ENCODE measurements at regions not wholly inside any gene's neighbourhood (a gene's known extent, or its start where the extent isn't known, plus 50 kb on each side); places are given as distances from the start of the nearest gene placed in this dataset.
A peak's percentile ranks its signal among the peaks of the same experiment; 100 is the strongest.

GRCh38 chr3:70737666-70738290, 425.3 kb upstream of the MDFIC2 start:
- TF ChIP-seq CTCF (IDR thresholded peaks at IDR 0.05; ENCODE audit: insufficient read depth, low read depth, low read length), result no peak
- DNase-seq (ENCODE audit: low read depth), result no peak
- H3K4me3 ChIP-seq (ENCODE audit: low read depth, low read length), result no peak overlapping the region

GRCh38 chr3:70736009-70736408, 423.6 kb upstream of the MDFIC2 start:
- TF ChIP-seq CTCF (IDR thresholded peaks at IDR 0.05; ENCODE audit: insufficient read depth, low read depth, low read length), result no peak
- DNase-seq (ENCODE audit: low read depth), result peak; percentile 17
- no peak overlapping the region for H3K4me3 ChIP-seq (ENCODE audit: low read depth, low read length)

GRCh38 chr3:70734756-70735155, 422.3 kb upstream of the MDFIC2 start:
- no peak overlapping the region for H3K4me3 ChIP-seq (ENCODE audit: low read depth, low read length)
- TF ChIP-seq CTCF (IDR thresholded peaks at IDR 0.05; ENCODE audit: insufficient read depth, low read depth, low read length), result no peak
- no peak for DNase-seq (ENCODE audit: low read depth)

DNA sequence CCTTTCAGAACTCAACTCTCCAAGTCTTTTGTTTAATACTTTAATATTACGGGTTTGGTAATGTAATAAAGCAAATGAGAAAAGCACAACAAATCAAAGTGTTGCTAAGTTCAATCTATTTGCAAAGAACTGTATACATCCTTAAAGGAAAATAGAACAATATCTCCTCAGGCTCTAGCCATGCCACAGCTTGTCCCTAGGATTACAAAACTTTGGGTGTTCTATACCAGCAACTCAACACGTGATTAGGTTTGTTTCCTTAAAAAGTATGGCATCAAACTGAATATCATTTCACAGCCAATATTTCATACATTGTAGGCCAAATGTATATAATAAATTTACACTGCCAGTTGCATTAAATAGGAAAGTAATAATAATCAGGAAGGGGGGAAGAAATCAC, 418.6 kb upstream of the MDFIC2 start:
- no peak for TF ChIP-seq CTCF (IDR thresholded peaks at IDR 0.05; ENCODE audit: insufficient read depth, low read depth, low read length)
- H3K4me3 ChIP-seq (ENCODE audit: low read depth, low read length), result no peak overlapping the region
- no peak for DNase-seq (ENCODE audit: low read depth)

DNA sequence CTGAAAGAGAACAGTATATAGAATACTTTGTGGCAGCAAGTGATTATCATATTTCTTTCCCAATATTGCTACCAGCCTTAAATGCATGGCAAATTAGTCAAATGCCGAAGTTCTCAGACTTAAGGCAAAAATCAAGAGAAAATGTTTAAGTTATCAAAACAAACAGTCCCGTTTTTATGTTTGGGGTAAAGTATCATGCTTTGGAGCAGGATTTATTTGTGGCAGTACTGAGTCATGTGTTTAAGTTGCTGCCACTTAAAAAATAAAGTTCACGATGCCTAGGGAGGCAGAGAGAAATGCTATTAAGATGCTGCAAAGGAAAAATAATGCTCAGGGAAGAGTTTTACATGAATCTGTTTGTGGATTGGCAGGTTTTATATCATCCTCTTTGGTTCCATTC, 417.4 kb upstream of the MDFIC2 start:
- H3K4me3 ChIP-seq (ENCODE audit: low read depth, low read length), result no peak overlapping the region
- no peak for TF ChIP-seq CTCF (IDR thresholded peaks at IDR 0.05; ENCODE audit: insufficient read depth, low read depth, low read length)
- peak; percentile 8 for DNase-seq (ENCODE audit: low read depth)

DNA sequence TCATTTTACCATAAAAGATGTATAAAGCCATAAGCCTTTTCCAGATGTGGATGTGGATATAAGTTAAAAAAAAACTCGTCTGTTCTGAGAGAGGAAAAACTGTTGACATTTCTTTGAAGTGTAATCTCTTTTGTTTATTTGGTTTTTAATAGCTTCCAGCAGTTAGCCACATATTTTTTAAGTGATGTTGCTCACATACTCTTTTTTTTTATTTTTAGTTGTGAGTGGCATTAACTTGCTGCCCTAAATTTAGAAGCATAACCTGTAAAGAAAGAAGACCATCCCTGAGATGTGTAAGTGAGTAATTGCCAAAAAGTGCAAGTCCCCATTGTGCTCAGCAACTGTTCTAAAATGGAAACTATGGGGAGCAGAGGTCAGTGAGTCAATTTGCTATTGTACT, 415.9 kb upstream of the MDFIC2 start:
- no peak for TF ChIP-seq CTCF (IDR thresholded peaks at IDR 0.05; ENCODE audit: insufficient read depth, low read depth, low read length)
- H3K4me3 ChIP-seq (ENCODE audit: low read depth, low read length), result no peak overlapping the region
- peak; percentile 55 for DNase-seq (ENCODE audit: low read depth)

DNA sequence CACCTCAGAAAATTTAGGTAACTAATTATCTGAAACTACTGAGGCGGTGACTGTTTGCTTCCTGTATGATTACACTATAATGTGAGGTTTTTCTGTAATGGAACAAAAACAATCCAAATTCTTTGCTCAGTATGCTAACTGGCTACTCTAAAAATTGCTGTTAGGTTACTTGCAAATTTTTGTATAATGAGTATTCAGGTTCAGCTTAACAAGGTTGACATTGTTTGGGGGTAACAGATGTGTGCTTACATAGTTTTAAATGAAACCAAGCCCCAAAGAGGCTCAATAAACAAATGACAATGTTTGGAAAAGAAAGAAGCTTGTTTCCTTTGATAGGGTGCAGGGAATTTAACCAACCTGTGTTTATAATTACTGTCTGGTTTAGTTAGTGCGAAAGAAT, 414.5 kb upstream of the MDFIC2 start:
- DNase-seq (ENCODE audit: low read depth), result peak; percentile 80
- TF ChIP-seq CTCF (IDR thresholded peaks at IDR 0.05; ENCODE audit: insufficient read depth, low read depth, low read length), result no peak
- no peak overlapping the region for H3K4me3 ChIP-seq (ENCODE audit: low read depth, low read length)

Measured in fibroblast of villous mesenchyme (primary cell).